Spleen (tissue), 11 donors: ENCODE measurements at regions not wholly inside any gene's neighbourhood (a gene's known extent, or its start where the extent isn't known, plus 50 kb on each side); places are given as distances from the start of the nearest gene placed in this dataset.

Experiments used
- DNase-seq: peaks from one replicate; pipeline ENCODE4 v3.0.0-alpha.2; 2020
- H3K27ac ChIP-seq, 8 donors: fragments of 200-600 bp; sonication (generic) in 7 of 8; 1 replicate in 4 of 8; 2 replicates in 4 of 8; pipeline versions ENCODE4 v1.5.0 to v1.8.0; 2016 to 2021; ENCODE audit warnings: inconsistent platforms in 4 of 8, mild to moderate bottlenecking in 4 of 8, moderate library complexity in 1 of 8
- H3K27me3 ChIP-seq, 7 donors: fragments of 200-600 bp; sonication (generic) in 6 of 7; replicated peaks in 1 of 7; 1 replicate in 4 of 7; 2 replicates in 3 of 7; pipeline versions ENCODE4 v1.5.0 to v1.8.0; 2016 to 2021; ENCODE audit warnings: inconsistent platforms in 3 of 7, mild to moderate bottlenecking in 1 of 7
- H3K36me3 ChIP-seq, 6 donors: fragments of 200-600 bp; sonication (generic) in 5 of 6; 1 replicate in 4 of 6; 2 replicates in 2 of 6; pipeline versions ENCODE4 v1.5.0 to v1.8.0; 2016 to 2021; ENCODE audit warnings: inconsistent platforms in 2 of 6
- H3K4me1 ChIP-seq, 6 donors: fragments of 200-600 bp; sonication (generic) in 5 of 6; 1 replicate in 3 of 6; 2 replicates in 3 of 6; pipeline versions ENCODE4 v1.5.0 to v1.8.0; 2016 to 2021; ENCODE audit warnings: inconsistent platforms in 3 of 6
- H3K4me3 ChIP-seq, 8 donors: fragments of 200-600 bp; sonication (generic) in 7 of 8; 1 replicate in 4 of 8; 2 replicates in 4 of 8; pipeline versions ENCODE4 v1.5.0 to v1.8.0; 2016 to 2021; ENCODE audit warnings: inconsistent platforms in 4 of 8, mild to moderate bottlenecking in 4 of 8, moderate library complexity in 2 of 8
- H3K9me3 ChIP-seq, 8 donors: fragments of 200-600 bp; sonication (generic) in 7 of 8; 1 replicate in 4 of 8; 2 replicates in 4 of 8; pipeline versions ENCODE4 v1.5.0 to v1.8.0; 2016 to 2021; ENCODE audit warnings: inconsistent platforms in 4 of 8
- POLR2A ChIP-seq, 3 donors: fragments of 450-650 bp; IDR thresholded peaks; one replicate each; pipeline ENCODE4 v1.5.1; 2017; ENCODE audit warnings: antibody characterized with exemption in 3 of 3, mild to moderate bottlenecking in 1 of 3
- POLR2AphosphoS5 ChIP-seq, 3 donors: sonication (generic); formaldehyde crosslinking; IDR thresholded peaks; one replicate each; pipeline ENCODE4 v1.5.1; 2017; ENCODE audit warnings: antibody characterized with exemption in 3 of 3
- WGBS, 5 donors: extraction: QIAGEN DNeasy Blood & Tissue Kit in 3 of 5; methylation state at CpG; one replicate each; pipeline versions ENCODE4 v1.1.5 to v1.1.7; 2013 to 2018; 5-methylcytosine and 5-hydroxymethylcytosine counted together
- intact Hi-C: fragments of 100-400 bp; cut with DNase I; formaldehyde crosslinking; loops from one replicate; pipeline ENCODE4 v1.15.0; 2023; ENCODE audit warnings: low total_unique reads
- TF ChIP-seq, protein P1 (sequence below), 11 experiments: fragments of 200-600 bp in 7 of 11; fragments of 450-650 bp in 4 of 11; sonication (generic) in 4 of 11; IDR thresholded peaks in 8 of 11; conservative IDR thresholded peaks in 3 of 11; 1 replicate in 7 of 11; 2 replicates in 4 of 11; pipeline versions ENCODE4 v1.4.0 to v1.8.0; 2016 to 2021; ENCODE audit warnings: antibody characterized with exemption in 11 of 11, inconsistent platforms in 4 of 11, mild to moderate bottlenecking in 1 of 11
- donor health status: healthy with polysubstance abuse.
- donor health status: DM: no; HTN: no; CAD: no; lungs with moderate emphysema.
- donor health status: DM: no; HTN: no; CAD: no.
- donor health status: Bipolar disorder and iron deficiency.
- donor health status: healthy.
- donor health status: DM: no; HTN: no; CAD: no.
- donor health status: DM: yes; HTN: yes; CAD: no.

DNA sequence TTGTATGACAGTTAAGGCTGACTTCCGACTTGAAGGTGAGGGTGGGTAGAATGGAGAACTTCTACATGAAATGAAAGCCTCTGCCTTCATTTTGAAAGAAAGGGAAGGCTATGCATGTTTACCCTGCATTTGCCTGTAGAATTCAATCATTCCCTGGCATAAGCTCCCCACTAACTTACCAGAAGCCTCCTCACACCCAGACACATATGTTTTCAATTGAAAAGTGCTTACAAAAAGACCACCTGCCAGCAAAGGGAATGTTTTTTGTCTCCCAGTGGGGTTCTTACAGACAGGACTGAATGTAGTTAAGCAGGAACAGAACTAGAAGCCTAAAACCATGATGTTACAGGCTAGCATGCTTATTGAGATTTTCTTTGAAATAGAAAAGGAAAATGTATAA, 392.1 kb upstream of the HSF2 start:
- Histone ChIP-seq H3K4me1 (no peaks in the 10 kb centered on the region), H3K4me3 (no peak overlapping the region), H3K27ac (no peak overlapping the region), H3K27me3 (no peaks in the 10 kb centered on the region), H3K36me3 (no peaks in the 10 kb centered on the region), H3K9me3 (no peaks in the 10 kb centered on the region)
- 39 to 71% (median 55%) methylated on average over 1 of the region's 1 CpG for WGBS, 5 donors
- intact Hi-C loops: no loop called here
- TF ChIP-seq POLR2AphosphoS5 (IDR thresholded peaks at IDR 0.05) (no peak), POLR2A (IDR thresholded peaks at IDR 0.05) (no peak)
- DNase-seq: no peak

DNA sequence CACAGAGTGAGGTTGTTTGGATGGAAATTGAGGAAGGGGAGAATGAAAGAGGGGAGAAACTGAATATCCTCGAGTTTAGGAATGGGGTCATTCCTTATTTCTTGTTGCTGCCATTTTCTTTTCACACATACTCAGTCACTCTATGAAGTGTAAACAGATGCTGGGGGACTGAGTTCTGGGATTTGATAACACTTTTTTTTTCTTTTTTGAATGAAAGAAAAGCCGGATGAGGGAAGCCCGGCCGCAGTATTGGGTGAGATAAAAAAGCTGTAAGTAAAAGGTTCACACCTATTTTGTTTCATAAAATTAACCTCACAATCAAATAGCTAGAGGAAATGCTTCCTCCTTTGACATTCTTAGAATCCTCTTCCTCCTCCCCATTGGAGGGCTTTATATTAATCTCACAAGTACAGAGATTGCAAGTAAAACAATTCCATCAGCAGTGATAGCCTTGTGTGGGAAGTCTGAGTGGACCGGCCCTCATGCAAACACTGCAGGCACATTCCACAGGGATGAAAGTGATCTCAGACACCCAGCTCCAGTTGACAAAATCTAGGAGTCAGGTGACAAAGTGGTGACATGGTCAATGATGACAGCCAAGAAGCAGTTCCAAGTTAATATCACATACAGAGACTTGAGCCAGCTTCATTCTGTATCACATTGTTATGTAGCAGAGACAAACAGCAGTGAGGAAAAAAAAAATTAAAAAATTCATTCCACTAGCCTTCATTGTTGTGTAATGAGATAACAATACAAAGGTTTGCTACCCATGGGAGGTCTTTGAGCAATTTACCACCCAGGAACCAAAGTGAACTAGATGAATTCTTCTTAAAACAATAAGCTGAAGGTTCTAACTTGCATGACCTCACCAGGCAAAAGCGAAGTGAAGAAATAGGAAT, 391.1 kb upstream of the HSF2 start:
- DNase-seq: no peak
- Histone ChIP-seq H3K27ac (no peak overlapping the region), H3K36me3 (no peaks in the 10 kb centered on the region), H3K4me3 (no peak overlapping the region), H3K27me3 (no peaks in the 10 kb centered on the region), H3K4me1 (no peaks in the 10 kb centered on the region), H3K9me3 (no peaks in the 10 kb centered on the region)
- TF ChIP-seq, protein P1, sequence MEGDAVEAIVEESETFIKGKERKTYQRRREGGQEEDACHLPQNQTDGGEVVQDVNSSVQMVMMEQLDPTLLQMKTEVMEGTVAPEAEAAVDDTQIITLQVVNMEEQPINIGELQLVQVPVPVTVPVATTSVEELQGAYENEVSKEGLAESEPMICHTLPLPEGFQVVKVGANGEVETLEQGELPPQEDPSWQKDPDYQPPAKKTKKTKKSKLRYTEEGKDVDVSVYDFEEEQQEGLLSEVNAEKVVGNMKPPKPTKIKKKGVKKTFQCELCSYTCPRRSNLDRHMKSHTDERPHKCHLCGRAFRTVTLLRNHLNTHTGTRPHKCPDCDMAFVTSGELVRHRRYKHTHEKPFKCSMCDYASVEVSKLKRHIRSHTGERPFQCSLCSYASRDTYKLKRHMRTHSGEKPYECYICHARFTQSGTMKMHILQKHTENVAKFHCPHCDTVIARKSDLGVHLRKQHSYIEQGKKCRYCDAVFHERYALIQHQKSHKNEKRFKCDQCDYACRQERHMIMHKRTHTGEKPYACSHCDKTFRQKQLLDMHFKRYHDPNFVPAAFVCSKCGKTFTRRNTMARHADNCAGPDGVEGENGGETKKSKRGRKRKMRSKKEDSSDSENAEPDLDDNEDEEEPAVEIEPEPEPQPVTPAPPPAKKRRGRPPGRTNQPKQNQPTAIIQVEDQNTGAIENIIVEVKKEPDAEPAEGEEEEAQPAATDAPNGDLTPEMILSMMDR (IDR thresholded peaks at IDR 0.05 in 8 of 11, conservative IDR thresholded peaks at IDR 0.05 in 3 of 11): no peak
- TF ChIP-seq POLR2A (IDR thresholded peaks at IDR 0.05): no peak
- no peak for TF ChIP-seq POLR2AphosphoS5 (IDR thresholded peaks at IDR 0.05)
- intact Hi-C loops: no loop called here
- 70 to 75% (median 72%) methylated on average over 6 of the region's 6 CpGs for WGBS, 5 donors

DNA sequence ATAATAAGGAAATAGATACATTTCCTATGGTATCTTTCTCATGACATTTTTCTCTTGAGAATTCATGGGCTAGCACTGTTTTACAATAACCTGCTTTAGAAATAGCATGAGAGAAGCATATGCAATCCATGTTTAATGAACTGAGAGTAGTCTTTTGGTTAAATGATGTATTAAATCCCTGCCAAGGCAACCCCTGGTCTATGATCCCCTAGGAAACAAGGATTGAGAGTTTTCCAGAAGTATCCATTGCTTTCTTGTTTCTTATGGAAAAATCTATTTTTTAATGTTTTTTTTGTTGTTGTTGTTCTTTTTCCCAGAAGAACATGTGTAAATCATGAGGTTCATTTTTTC, 390.5 kb upstream of the HSF2 start:
- DNase-seq: no peak
- intact Hi-C loops: no loop called here
- H3K36me3 ChIP-seq: no peaks in the 10 kb centered on the region
- no peak overlapping the region for H3K27ac ChIP-seq
- no peak for TF ChIP-seq POLR2AphosphoS5 (IDR thresholded peaks at IDR 0.05)
- TF ChIP-seq POLR2A (IDR thresholded peaks at IDR 0.05): no peak
- TF ChIP-seq, protein P1 (IDR thresholded peaks at IDR 0.05 in 8 of 11, conservative IDR thresholded peaks at IDR 0.05 in 3 of 11): no peak
- no peaks in the 10 kb centered on the region for H3K9me3 ChIP-seq
- H3K4me1 ChIP-seq: no peaks in the 10 kb centered on the region
- H3K27me3 ChIP-seq: no peaks in the 10 kb centered on the region
- H3K4me3 ChIP-seq: no peak overlapping the region

DNA sequence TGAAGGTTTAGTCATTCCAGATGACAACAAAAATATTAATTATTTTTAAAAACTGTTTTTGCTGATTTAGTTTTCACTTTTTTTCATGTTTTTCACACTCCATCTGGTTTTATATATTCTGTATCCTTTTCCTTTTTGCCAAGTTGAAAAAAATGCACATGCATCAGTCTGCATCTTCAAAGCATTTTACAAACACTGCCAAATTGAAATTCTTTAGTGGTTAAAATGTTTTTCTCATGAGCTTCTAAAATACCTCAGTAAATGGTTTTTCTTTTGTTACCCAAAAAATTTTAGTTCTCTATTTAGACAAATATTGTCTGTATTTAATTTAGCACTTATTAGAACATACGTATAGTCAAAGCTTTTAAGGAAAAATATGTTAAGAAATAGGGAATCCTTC, 386.9 kb upstream of the HSF2 start:
- Histone ChIP-seq H3K4me3 (no peak overlapping the region), H3K9me3 (no peaks in the 10 kb centered on the region), H3K27ac (no peak overlapping the region), H3K27me3 (no peaks in the 10 kb centered on the region), H3K4me1 (no peaks in the 10 kb centered on the region), H3K36me3 (no peaks in the 10 kb centered on the region)
- TF ChIP-seq, protein P1 (IDR thresholded peaks at IDR 0.05 in 8 of 11, conservative IDR thresholded peaks at IDR 0.05 in 3 of 11): no peak
- no peak for TF ChIP-seq POLR2A (IDR thresholded peaks at IDR 0.05)
- no peak for TF ChIP-seq POLR2AphosphoS5 (IDR thresholded peaks at IDR 0.05)
- no peak for DNase-seq
- WGBS, 5 donors: 83 to 91% (median 85%) methylated on average over 1 of the region's 1 CpG
- intact Hi-C loops: no loop called here
